ENCODE measurements at regions not wholly inside any gene's neighbourhood (a gene's known extent, or its start where the extent isn't known, plus 50 kb on each side); places are given as distances from the start of the nearest gene placed in this dataset.

- no peak overlapping the region for H3K4me3 ChIP-seq (ENCODE audit: low read depth, low read length)
- no peak for DNase-seq (ENCODE audit: low read depth)
- TF ChIP-seq CTCF (conservative IDR thresholded peaks at IDR 0.05; ENCODE audit: low read depth, low read length): no peak
These were observed 154.3 kb downstream of the VRK1 start for GRCh38 chr14:96951511-96951910.

GRCh38 chr14:96953087-96953874, 156.1 kb downstream of the VRK1 start:
- no peak for TF ChIP-seq CTCF (conservative IDR thresholded peaks at IDR 0.05; ENCODE audit: low read depth, low read length)
- no peak overlapping the region for H3K4me3 ChIP-seq (ENCODE audit: low read depth, low read length)
- DNase-seq (ENCODE audit: low read depth): no peak

- no peak for TF ChIP-seq CTCF (conservative IDR thresholded peaks at IDR 0.05; ENCODE audit: low read depth, low read length)
- no peak overlapping the region for H3K4me3 ChIP-seq (ENCODE audit: low read depth, low read length)
- DNase-seq (ENCODE audit: low read depth): no peak
These were observed 156.6 kb downstream of the VRK1 start for GRCh38 chr14:96953875-96954185.

- no peak overlapping the region for H3K4me3 ChIP-seq (ENCODE audit: low read depth, low read length)
- DNase-seq (ENCODE audit: low read depth): no peak
- no peak for TF ChIP-seq CTCF (conservative IDR thresholded peaks at IDR 0.05; ENCODE audit: low read depth, low read length)
These were observed 159.5 kb downstream of the VRK1 start for GRCh38 chr14:96956464-96957239.

GRCh38 chr14:96958057-96958456, 160.9 kb downstream of the VRK1 start:
- no peak for TF ChIP-seq CTCF (conservative IDR thresholded peaks at IDR 0.05; ENCODE audit: low read depth, low read length)
- H3K4me3 ChIP-seq (ENCODE audit: low read depth, low read length): no peak overlapping the region
- DNase-seq (ENCODE audit: low read depth): no peak

- no peak for TF ChIP-seq CTCF (conservative IDR thresholded peaks at IDR 0.05; ENCODE audit: low read depth, low read length)
- no peak for DNase-seq (ENCODE audit: low read depth)
- H3K4me3 ChIP-seq (ENCODE audit: low read depth, low read length): no peak overlapping the region
These were observed 162.8 kb downstream of the VRK1 start for GRCh38 chr14:96959992-96960391.

Data from epithelial cell of proximal tubule (primary cell).